ENCODE measurements at regions not wholly inside any gene's neighbourhood (a gene's known extent, or its start where the extent isn't known, plus 50 kb on each side); places are given as distances from the start of the nearest gene placed in this dataset.
A peak's percentile ranks its signal among the peaks of the same experiment; 100 is the strongest.
"Not testable (repeated sequence)": the region's sequence is repeated elsewhere in the genome, so short reads cannot be mapped to it uniquely, and the experiment has no call there.

DNA sequence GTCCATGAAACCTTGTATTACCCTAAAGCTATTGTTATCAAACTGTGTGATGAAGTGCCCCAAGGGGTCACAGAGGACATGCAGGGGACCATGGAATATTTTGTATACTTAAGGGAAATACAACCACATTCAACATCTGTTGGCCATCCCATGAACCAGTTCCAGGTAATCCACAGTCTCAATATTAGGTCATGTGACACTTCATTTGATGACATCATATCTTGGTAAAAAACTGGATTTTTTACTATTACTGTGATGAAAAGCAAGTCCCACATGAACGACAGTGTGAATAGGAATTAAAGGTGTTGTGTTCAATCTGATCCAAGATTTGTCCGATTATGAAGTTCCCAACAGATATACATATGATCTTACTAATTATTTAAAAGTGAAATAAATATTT lies 355.2 kb downstream of the IRS2 start:
- no peak for DNase-seq

DNA sequence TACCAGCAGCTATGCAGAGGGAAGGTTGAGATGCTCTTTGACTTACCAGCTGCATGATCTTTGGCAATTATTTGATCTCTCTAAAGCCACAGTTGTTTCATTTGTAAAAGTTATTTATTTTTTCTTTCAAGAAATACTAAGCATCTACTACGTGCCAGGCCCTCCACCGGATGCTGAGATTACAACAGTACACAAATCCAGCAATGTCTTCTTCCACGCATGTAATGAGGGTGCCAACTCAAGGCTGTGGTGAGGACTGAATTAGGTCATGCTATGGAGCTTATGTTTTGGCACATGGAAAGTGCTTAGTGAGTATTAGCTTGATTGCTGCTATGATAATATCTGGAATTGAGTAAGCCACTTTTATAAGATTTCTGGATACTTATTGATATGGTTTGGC lies 358.2 kb downstream of the IRS2 start:
- no peak for DNase-seq

DNA sequence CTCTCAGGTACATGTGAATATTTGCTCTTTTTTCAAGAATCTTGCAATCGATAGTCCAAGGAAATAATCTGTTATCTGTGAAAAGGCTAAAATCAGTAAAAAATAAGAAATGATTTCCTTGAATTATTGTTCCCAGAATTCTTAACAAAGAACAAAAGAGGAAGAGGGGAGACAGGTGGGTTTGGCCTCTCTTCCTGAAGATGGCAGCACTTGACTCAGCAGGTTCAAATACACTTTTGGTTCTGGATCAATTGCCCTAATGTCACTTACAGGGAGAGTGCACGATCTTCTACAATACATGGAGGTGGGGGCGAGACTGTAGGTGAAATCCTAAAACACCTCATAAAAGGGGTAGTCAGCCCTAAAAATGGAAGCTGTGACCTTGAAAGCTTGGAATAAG lies 358.7 kb downstream of the IRS2 start:
- no peak for DNase-seq

DNA sequence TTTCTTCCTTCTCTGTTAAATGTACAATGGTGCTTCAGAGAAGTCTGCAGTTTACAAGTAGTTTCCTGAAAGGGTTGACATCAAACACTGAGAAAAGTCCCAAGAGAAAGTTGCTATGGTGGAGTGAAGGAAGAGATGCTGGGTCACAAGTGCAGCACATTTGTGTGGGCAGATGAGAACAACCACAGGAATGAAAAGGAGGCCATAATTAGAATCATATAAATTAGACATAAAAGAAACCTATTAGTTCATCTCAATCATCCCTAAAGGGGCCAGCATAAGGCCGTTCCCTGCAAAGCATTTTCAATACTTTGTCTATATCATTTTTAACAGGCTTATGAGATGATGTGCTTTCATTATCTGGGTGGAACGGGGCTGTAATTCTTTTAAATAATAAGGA lies 359.2 kb downstream of the IRS2 start:
- DNase-seq = no peak

DNA sequence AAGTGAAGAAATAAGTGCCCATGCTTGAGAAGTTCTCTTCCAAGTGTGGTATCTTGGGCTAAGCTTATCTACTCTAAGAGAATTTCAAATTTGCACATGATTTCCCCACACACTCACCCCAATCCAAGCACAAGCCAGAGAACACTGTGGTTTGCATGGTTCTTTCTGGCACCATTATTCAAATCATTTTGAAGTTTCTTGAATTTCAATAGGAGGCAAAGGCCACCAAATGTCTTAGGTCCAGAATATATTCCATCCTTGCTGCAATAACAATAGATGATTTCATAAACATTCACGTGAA lies 359.7 kb downstream of the IRS2 start:
- no peak for DNase-seq

DNA sequence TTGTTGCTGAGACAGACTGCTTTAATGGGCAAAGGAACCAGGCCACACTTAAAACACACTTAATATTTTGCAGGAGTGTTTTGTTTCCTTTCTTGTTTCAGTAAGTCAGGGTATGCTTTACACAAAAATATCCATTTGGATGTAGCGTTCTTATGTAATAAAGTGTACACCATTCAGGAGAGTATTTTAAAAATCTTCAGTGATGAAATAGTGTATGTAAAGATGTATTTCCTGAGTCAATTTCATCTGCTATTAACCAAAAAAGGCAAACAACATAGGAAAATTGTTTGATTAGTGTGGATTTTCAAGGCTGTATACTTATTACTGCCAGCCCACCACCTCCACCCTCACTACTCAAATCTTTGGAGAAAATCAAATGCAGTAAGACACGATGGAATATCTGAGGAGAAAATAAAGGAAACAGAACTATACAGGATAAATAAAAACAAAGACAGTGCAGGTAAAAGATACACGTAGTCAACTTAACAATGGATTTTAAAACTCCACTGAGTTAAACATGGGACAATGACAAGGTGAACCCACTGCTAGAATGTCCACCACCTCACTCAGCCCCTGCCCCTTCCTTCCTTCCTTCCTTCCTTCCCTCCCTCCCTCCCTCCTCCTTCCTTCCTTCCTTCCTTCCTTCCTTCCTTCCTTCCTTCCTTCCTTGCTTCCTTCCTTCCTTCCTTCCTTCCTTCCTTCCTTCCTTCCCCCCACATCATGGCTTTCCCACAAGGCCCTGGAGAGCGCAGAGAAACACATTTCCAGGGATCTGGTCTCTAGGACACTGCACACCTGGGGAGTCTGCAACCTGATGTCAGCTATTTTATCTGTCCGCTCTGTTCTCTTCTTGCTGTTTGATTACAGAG lies 360.3 kb downstream of the IRS2 start:
- no peak for DNase-seq

DNA sequence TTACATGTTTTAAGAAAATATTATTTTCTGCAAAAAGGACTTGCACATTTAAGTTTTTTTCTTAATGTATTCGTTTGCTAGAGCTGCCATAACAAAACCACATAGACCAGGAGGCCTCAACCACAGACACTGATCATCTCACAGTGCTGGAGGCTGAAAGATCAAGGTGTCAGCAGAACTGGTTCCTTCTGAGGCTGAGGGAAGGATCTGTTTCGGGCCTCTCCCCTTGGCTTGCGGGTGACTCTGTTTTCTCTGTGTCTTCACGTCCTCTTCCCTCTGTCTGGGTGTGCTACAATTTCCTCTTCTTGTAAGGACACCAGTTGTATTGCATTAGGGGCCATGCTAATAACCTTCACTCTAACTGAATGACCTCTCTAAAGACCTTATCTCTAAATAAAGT lies 364.2 kb downstream of the IRS2 start:
- peak; percentile 47 to 73 for DNase-seq

DNA sequence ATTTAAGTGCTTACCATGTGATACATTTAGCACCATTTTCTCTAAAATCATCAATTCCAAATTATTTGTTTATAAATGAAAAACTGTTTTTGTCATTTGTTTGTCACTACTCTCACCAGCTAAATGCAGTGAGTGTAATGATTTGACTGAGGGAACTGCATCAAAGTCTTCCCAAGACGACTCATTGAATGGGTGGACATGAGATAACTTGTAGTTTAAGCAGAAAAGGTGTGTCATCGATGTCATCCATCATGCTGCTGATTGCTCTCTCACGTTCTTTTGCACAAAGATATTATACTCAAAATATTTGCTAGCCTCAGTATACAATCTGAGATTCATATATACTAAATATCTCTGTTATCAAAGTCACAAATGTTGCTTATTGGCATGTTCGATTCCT lies 366.5 kb downstream of the IRS2 start:
- no peak for DNase-seq

DNA sequence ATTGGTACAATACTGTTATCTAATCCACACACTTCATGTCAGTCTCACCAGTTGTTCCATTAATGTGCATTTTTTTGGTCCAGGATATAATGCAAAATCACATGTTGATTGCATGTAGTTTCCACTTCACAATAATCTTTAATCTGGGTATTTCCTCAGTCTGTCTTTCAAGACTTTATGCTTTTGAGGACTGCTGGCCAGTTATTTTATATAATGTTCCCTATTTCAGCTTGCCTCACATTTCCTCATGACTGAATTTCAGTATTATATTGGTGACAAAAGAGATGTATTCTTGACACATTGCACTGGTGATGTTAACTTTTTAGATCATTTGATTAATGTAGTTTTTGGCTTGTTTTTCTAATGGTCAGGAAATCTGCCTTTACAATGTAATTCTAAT lies 368.3 kb downstream of the IRS2 start:
- peak; percentile 50 to 93 for DNase-seq

DNA sequence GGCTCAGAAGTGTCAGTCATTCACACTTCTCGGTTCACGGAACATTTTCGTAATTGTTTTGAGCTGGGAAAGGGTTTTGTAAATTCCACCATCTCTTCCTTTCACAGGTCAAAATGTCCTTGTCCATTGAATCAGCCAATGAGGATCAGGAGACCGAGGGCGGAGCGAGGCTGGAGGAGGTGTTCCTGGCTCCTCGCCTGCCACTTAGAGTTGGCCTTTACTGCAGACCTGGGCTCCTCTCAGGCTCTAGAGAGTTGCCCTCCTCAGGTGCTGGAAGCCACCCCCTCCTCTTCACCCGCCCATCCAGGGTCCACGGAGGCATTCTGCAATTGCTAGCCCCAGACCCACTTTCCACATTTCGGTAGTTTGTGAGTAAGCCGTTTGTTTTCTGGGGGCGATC lies 370.4 kb downstream of the IRS2 start:
- DNase-seq = no peak

DNA sequence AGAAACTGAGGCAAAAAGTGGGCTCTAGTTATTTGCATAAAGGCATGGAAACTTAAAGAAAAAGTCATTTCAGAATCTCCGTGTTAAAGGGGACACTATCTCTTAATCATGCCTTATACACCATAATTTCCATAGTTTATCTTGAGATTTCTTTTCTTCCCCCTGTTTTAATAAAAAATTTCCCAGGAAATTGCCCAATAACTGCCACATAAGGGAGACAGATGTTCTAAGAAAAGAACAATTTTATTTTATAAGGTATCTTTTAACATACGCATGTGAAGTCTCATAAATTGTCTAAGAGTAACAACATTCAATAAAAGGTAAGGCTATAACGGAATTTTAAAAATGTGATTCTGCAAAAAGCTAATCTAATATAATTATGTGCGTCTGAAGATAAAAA lies 371.3 kb downstream of the IRS2 start:
- DNase-seq = no peak

DNA sequence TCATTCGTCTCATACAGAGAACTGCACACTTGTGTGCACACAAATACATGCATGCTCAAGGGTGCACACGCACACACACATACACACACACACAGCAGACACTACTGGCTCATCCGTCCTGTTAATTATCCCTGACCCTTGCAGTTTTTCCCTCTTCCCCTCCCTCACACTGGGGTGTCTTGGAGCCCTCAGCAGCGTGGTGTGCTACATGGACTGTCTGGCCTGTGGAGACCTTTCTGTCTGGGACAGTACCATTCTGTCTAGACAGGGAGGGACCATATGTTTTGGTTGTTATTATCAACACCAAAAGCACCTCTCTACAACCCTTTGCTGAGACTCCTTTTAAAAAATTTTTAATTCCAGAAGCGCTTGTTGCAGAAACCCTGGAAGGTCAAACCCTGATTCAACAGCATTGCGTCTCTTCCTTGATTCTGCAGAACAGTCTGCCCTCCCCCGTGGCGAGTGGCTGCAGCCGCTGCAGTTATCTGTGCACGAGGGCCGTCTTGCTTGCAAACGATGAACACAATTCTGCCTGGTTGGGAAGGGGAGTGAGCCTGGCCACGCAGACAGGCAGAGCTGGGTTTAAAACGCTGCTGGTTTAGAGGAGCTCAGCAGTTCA lies 374.0 kb downstream of the IRS2 start:
- peak; percentile 14 to 21 for DNase-seq

DNA sequence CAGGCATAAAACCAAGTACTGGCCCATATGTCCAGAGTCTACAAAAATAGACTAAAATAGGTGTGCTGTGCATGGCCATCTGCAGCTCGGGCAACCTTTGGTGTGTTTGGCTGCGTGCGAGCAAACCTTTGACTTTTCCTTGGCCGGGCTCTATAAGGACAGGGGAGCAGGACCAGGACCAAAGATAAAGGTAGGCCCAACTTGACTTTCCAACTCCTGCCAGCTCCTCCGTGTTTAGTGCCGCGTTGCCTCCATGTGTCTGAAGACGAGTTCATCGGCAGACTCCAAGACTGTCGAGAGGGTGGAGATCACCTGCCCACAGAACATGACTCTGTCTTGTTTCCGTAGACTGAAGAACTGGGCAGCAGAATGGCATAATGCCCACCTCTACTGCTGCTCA lies 375.5 kb downstream of the IRS2 start:
- no peak for DNase-seq

DNA sequence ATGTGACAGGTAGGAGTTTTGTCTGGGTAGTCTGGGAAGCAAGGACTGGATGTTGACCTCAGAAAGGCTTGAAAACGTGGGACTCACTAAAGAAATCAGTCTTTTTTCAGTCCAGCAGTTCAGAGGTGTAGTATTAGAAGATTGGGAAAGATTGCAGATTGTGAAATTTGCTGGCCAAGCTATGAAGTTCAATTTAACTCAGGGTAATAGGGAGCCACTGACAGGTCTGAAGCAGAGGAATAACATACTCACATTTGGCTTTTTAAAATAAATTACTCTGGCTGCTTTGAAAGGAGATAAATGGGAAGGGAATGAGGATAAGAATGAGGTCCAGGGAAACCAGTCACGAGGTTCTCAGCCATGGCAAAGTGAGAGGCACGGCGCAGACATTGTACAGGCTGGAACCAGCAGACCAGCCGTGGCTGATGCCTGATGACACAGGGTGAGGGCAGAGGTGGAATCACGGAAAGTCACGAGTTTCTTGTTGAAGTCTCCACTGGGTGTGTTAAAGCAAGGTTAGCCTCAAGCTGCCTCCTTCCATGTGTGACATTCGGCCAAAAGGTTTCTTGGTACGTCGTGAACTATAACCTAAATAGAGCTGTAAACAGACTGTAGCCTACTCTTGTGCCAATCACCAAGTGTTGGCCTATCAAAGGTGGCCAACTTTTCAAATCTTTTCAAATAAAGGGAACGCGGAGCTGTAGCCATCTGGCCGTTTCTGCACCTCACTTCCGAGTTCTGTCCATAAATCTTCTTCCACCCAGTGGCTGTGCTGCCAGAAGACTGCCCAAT lies 377.6 kb downstream of the IRS2 start:
- peak in 1 of 2 donors; percentile 38 for DNase-seq

DNA sequence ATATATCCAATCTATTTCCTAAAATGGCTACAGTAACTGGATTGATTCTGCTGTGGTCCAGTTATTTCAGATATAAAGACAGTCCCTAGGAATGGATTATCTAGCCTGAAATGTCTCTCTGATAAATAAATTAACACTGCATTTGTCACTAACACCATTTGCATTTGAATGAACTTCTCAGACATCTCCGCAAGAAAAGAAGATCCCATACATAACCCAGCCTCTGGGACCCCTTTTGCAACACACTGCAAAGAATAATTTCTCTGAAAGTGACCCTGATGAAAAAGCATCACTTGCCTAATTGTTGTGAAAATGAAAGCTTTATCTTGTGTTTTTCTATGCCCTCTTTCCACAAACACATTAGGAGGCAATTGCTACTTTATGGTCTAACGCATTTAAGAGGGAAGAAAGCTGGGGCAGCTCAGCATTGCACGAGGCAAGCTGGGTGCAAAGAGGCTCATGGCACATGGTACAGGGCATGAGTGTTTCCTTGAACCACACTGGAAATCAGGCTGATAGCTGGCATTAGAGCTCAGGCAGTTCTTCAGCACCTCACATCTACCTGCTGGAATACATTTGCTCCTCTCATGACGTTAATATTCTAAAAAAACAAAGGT lies 379.9 kb downstream of the IRS2 start:
- no peak for DNase-seq

DNA sequence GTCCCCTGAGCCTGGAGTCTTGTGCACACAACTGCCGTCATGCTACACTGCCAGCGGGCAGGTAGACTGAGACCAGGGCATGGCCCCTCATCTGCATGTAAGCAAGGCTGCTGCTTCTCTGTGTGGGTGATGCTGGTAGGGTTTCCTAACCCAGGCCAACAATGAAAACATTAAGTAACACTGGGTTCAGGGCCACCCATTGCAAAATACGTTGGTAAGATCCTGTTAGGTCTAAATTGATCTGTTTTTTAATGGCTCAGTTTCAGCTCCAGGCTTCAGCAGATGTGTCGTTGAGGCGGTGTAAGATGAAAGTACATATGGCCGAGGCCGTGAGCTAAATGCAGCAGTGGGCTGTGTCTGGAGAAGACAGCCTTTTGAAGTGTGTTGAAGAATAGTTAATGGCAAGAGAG lies 383.4 kb downstream of the IRS2 start:
- DNase-seq = peak; percentile 77 to 84

DNA sequence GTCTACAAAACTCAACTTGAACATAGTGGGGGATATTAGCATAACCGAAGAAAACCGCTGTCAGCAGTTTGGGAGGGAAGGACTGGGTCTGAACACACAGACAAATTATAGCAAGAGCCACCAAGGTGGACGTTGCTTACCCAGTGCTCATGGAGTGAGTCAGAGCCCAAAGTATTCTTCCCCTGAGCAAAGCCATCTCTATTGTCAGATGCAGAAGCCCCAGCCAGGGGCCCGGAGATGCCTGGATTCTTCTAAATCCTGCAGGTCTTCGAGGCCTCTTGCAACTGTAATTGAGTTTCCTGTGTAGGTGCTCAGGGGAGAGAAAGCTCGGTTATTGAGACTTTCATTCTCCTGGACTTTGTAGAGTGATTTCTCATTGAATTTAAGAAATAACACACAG lies 384.5 kb downstream of the IRS2 start:
- no peak for DNase-seq

DNA sequence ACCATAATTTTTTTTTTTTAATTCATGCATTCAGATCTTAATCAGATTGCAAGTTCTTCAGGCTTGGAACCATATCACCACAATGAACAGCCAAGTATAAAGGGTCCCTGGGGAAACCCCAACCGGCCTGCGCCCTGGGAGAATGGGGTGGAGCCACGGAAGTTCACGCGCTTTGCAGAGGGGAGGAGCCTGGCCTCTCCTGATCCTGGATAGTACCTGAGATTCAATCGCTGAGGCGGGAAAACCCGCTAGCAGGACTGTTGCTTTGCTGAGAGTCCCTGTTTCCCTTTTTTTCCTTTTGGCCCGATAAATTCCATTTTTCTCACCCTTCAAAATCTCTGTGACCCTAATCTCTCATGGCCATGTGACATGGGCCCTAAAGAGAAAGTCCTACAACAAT lies 385.1 kb downstream of the IRS2 start:
- no peak for DNase-seq

DNA sequence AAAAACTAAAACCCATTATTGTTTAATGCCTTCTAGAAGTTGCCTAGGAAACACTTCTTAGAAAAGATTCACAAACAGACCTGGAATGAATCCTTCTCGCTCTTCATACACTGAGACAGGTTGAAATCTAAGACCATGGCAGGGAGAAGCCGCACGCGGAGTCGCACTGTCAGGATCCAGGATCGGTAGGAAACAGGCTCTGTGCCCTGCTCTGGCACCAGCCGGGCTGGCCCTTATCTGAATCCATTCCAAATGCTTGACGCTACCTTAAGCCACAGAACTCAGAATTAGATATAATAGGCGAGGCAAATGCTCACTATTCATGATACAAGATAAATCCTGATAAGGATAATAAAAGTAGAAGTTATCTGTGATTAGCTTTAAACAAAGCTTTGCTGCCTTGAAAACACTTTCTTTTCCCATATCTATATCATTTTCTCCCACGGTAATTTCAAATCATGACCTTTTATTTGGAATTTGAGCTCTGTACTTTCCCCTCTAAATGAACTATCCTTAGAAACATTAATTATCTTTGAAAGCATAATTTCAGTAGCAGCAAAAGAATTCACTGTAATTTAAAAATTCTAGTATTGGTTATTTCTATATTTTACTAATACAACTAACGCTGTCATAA lies 385.6 kb downstream of the IRS2 start:
- no peak for DNase-seq

DNA sequence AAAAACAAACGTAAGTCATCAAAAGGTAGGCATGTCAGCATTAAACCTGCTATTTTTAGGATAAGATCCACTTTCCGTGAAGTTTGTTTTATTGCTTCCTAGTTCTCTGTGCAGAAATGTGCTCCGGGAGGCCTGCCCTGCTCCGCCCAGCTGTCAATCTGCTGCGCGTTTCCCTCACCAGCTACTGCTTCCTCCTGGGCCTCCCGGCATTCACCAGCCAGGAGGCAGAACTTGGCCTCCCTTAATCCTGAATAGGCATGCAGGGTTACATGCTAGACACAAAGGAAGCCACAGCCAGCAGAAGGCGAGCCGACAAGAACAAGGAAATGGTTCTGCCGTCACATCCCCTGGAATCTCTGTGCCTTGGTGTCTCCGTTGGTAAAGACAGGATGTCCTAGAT lies 386.2 kb downstream of the IRS2 start:
- DNase-seq = peak; percentile 69 to 74

DNA sequence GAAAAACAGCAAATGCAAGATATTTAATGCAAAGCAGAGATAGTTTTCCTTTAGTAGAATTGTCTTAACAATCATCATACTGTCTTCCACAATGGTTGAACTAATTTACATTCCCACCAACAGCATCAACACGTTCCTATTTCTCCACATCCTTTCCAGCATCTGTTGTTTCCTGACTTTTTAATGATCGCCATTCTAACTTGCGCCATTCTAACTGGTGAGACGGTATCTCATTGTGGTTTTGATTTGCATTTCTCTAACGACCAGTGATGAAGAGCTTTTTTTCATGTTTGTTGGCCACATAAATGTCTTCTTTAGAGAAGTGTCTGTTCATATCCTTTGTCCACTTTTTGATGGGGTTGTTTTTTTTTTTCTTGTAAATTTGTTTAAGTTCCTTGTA lies 388.3 kb downstream of the IRS2 start:
- DNase-seq = not testable (repeated sequence)

DNA sequence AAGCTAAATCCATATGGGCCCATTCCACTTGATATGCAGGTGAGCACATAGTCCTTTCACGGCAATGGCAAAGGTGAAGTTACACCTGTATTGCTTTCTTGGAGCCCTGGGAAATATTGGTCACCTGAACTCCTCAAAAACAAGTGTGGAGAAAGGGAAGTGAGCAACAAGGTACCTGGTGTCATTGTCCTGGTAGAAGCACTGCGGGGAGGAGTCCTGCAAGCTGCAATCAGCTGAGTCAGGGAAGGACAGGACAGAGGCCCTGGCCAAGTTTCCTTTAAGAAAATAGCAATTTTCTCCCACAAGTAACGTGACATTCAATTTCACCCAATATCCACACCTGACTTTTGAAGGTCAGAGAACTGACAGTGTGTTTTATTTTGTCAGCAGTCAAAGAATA lies 389.1 kb downstream of the IRS2 start:
- DNase-seq = no peak

DNA sequence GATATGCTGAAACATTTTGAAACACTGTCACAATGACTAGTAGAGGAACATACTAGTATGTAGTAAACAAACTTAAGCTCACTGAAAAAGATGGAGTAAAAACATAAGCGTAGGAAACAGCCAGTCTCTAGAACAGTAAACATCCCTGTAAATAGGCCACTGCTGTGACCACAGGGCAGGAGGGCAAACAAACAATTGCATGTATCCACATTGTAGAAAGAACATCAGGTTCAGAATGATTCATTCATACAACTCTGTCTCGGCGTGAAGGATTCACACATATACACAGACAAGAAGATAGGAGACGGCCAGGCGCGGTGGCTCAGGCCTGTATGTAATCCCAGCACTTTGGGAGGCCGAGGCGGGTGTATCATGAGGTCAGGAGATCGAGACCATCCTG lies 390.1 kb downstream of the IRS2 start:
- no peak for DNase-seq
